HepG2 (cell line): ENCODE measurements at regions not wholly inside any gene's neighbourhood (a gene's known extent, or its start where the extent isn't known, plus 50 kb on each side); places are given as distances from the start of the nearest gene placed in this dataset.

ENCODE experiments used
- ATF1 ChIP-seq: IDR thresholded peaks from 2 replicates; pipeline ENCODE4 v1.6.1; 2016; ENCODE audit warnings: mild to moderate bottlenecking, control low read depth
- MED8 ChIP-seq: sonication (generic); formaldehyde crosslinking; IDR thresholded peaks from 2 replicates; pipeline ENCODE4 v1.8.1; 2023; ENCODE audit warnings: mild to moderate bottlenecking, missing genetic modification reagents; ENCODE audit not compliant: insufficient replicate concordance
- NFIB ChIP-seq: sonication (generic); formaldehyde crosslinking; IDR thresholded peaks from 2 replicates; pipeline ENCODE4 v1.9.0; 2021; ENCODE audit warnings: missing genetic modification reagents, mild to moderate bottlenecking, borderline replicate concordance
- NFYB ChIP-seq: sonication (generic); formaldehyde crosslinking; IDR thresholded peaks from 2 replicates; pipeline ENCODE4 v1.4.0; 2020; ENCODE audit warnings: missing genetic modification reagents
- PAF1 ChIP-seq: IDR thresholded peaks from 2 replicates; pipeline ENCODE4 v1.6.1; 2016; ENCODE audit warnings: missing genetic modification reagents, missing compliant biosample characterization
- TEAD2 ChIP-seq: sonication (generic); formaldehyde crosslinking; IDR thresholded peaks from 2 replicates; pipeline ENCODE4 v1.9.0; 2021; ENCODE audit warnings: missing genetic modification reagents
- ZNF234 ChIP-seq: sonication (generic); formaldehyde crosslinking; conservative IDR thresholded peaks from 2 replicates; pipeline ENCODE4 v1.5.1; 2020; ENCODE audit warnings: mild to moderate bottlenecking, missing genetic modification reagents
- ZSCAN9 ChIP-seq: IDR thresholded peaks from 2 replicates; pipeline ENCODE4 v1.6.1; 2016; ENCODE audit warnings: borderline replicate concordance
- TF ChIP-seq, protein P1 (sequence below): sonication (generic); formaldehyde crosslinking; IDR thresholded peaks from 2 replicates; pipeline ENCODE4 v1.5.0; 2020; ENCODE audit warnings: mild to moderate bottlenecking, missing genetic modification reagents, borderline replicate concordance
- TF ChIP-seq, protein P2 (sequence below): IDR thresholded peaks from 2 replicates; pipeline ENCODE4 v1.6.1; 2016; ENCODE audit warnings: mild to moderate bottlenecking, missing biosample characterization, missing genetic modification reagents
- TF ChIP-seq, protein P3 (sequence below): sonication (generic); formaldehyde crosslinking; IDR thresholded peaks from 2 replicates; pipeline ENCODE4 v1.4.0; 2020; ENCODE audit warnings: mild to moderate bottlenecking, missing genetic modification reagents
- TF ChIP-seq, protein P4 (sequence below): sonication (generic); formaldehyde crosslinking; IDR thresholded peaks from 2 replicates; pipeline ENCODE4 v1.4.0; 2020; ENCODE audit warnings: mild to moderate bottlenecking, missing genetic modification reagents

DNA sequence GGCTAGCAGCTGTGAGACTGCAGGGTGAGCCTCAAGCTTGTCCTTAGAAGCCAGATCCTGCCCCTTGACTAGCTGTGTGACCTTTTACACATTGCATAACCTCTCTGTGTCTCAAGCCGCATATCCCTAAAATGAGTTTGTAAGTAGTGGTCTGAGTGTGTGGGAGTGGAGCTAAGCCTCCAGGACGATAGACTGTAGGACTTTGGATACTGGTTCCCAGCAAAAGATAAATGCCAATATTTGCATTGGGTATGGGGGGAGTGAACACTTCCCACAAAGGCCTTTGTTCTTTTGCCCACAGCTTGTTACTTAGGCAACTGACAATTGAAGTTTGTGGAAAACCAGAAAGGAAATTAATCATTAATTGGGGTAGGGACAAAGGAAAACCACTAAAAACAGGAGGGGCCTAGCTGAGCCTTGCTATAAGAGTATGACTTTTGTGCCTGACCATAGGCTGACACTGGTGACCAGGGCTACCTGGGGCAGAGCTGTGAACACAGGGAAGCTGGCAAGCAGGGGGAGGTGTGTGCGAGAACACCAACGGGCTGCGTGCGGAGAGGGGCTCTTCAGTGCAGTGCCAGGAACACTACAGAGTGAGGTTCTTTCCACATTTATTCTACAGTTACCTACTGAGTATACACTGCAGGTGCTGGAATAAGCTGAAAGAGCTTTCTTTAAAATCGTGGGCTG is 102.4 kb upstream of the ETV3 start (continued):
- TF ChIP-seq PAF1 (CRISPR knock-in tag) (no peak), ATF1 (CRISPR knock-in tag) (0 out of 2 replicates have a peak, but pooled peaks have one; percentile 68), MED8 (CRISPR knock-in tag) (peak; percentile 38), NFYB (CRISPR knock-in tag) (no peak), ZSCAN9 (CRISPR knock-in tag) (no peak), ZNF234 (CRISPR knock-in tag) (no peak), NFIB (CRISPR knock-in tag) (no peak), TEAD2 (CRISPR knock-in tag) (no peak)
- TF ChIP-seq, protein P1, sequence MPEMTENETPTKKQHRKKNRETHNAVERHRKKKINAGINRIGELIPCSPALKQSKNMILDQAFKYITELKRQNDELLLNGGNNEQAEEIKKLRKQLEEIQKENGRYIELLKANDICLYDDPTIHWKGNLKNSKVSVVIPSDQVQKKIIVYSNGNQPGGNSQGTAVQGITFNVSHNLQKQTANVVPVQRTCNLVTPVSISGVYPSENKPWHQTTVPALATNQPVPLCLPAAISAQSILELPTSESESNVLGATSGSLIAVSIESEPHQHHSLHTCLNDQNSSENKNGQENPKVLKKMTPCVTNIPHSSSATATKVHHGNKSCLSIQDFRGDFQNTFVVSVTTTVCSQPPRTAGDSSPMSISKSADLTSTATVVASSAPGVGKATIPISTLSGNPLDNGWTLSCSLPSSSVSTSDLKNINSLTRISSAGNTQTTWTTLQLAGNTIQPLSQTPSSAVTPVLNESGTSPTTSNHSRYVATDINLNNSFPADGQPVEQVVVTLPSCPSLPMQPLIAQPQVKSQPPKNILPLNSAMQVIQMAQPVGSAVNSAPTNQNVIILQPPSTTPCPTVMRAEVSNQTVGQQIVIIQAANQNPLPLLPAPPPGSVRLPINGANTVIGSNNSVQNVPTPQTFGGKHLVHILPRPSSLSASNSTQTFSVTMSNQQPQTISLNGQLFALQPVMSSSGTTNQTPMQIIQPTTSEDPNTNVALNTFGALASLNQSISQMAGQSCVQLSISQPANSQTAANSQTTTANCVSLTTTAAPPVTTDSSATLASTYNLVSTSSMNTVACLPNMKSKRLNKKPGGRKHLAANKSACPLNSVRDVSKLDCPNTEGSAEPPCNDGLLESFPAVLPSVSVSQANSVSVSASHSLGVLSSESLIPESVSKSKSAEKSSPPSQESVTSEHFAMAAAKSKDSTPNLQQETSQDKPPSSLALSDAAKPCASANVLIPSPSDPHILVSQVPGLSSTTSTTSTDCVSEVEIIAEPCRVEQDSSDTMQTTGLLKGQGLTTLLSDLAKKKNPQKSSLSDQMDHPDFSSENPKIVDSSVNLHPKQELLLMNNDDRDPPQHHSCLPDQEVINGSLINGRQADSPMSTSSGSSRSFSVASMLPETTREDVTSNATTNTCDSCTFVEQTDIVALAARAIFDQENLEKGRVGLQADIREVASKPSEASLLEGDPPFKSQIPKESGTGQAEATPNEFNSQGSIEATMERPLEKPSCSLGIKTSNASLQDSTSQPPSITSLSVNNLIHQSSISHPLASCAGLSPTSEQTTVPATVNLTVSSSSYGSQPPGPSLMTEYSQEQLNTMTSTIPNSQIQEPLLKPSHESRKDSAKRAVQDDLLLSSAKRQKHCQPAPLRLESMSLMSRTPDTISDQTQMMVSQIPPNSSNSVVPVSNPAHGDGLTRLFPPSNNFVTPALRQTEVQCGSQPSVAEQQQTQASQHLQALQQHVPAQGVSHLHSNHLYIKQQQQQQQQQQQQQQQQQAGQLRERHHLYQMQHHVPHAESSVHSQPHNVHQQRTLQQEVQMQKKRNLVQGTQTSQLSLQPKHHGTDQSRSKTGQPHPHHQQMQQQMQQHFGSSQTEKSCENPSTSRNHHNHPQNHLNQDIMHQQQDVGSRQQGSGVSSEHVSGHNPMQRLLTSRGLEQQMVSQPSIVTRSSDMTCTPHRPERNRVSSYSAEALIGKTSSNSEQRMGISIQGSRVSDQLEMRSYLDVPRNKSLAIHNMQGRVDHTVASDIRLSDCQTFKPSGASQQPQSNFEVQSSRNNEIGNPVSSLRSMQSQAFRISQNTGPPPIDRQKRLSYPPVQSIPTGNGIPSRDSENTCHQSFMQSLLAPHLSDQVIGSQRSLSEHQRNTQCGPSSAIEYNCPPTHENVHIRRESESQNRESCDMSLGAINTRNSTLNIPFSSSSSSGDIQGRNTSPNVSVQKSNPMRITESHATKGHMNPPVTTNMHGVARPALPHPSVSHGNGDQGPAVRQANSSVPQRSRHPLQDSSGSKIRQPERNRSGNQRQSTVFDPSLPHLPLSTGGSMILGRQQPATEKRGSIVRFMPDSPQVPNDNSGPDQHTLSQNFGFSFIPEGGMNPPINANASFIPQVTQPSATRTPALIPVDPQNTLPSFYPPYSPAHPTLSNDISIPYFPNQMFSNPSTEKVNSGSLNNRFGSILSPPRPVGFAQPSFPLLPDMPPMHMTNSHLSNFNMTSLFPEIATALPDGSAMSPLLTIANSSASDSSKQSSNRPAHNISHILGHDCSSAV (CRISPR knock-in tag): no peak; the same call in 1 of the 2 replicates
- TF ChIP-seq, protein P2, sequence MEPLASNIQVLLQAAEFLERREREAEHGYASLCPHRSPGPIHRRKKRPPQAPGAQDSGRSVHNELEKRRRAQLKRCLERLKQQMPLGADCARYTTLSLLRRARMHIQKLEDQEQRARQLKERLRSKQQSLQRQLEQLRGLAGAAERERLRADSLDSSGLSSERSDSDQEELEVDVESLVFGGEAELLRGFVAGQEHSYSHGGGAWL (CRISPR knock-in tag): no peak
- TF ChIP-seq, protein P3, sequence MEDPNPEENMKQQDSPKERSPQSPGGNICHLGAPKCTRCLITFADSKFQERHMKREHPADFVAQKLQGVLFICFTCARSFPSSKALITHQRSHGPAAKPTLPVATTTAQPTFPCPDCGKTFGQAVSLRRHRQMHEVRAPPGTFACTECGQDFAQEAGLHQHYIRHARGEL: no peak
- TF ChIP-seq, protein P4, sequence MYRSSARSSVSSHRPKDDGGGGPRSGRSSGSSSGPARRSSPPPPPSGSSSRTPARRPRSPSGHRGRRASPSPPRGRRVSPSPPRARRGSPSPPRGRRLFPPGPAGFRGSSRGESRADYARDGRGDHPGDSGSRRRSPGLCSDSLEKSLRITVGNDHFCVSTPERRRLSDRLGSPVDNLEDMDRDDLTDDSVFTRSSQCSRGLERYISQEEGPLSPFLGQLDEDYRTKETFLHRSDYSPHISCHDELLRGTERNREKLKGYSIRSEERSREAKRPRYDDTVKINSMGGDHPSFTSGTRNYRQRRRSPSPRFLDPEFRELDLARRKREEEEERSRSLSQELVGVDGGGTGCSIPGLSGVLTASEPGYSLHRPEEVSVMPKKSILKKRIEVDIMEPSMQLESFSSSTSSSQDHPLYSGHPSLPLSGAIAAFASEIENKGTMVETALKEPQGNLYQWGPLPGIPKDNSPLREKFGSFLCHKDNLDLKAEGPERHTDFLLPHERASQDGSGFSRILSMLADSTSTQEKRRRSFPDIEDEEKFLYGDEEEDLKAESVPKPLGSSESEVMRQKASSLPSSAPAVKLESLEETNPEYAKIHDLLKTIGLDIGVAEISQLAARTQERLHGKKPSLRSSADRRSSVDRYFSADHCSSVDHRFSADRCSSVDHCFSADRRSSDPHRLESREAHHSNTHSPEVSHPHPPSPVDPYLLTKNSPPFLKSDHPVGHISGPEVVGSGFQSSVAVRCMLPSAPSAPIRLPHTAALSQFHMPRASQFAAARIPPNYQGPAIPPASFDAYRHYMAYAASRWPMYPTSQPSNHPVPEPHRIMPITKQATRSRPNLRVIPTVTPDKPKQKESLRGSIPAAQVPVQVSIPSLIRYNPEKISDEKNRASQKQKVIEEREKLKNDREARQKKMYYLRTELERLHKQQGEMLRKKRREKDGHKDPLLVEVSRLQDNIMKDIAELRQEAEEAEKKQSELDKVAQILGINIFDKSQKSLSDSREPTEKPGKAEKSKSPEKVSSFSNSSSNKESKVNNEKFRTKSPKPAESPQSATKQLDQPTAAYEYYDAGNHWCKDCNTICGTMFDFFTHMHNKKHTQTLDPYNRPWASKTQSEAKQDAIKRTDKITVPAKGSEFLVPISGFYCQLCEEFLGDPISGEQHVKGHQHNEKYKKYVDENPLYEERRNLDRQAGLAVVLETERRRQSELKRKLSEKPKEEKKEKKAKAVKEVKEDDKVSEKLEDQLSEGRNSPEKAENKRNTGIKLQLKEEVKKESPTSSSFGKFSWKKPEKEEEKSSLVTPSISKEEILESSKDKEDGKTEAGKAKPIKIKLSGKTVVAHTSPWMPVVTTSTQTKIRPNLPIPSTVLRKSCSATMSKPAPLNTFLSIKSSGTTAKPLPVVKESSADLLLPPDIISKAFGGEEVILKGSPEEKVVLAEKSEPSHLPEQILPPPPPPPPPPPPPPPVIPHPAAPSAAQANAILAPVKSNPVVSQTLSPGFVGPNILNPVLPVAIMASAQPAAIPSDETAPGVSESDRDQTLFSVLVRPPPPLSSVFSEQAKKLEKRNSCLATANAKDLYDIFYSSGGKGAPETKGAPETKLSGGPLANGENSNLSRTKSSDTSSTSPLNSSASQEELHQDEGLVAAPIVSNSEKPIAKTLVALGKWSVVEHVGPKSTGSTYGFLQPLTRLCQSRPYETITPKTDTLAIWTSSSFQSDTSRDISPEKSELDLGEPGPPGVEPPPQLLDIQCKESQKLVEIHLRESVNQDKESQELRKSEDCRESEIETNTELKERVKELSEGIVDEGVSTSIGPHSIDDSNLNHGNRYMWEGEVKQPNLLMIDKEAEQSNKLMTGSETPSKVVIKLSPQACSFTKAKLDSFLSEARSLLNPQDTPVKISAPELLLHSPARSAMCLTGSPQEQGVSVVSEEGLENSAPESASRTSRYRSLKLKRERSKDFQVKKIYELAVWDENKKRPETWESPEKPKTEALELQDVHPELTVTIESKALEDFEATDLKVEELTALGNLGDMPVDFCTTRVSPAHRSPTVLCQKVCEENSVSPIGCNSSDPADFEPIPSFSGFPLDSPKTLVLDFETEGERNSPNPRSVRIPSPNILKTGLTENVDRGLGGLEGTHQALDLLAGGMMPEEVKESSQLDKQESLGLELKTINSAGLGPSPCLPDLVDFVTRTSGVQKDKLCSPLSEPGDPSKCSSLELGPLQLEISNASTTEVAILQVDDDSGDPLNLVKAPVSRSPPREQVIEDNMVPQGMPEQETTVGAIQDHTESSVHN (CRISPR knock-in tag): no peak
